Loucy (cell line): ENCODE measurements at regions not wholly inside any gene's neighbourhood (a gene's known extent, or its start where the extent isn't known, plus 50 kb on each side); places are given as distances from the start of the nearest gene placed in this dataset.

Source experiments
- CTCF ChIP-seq: fragments of 200-600 bp; sonication (generic); conservative IDR thresholded peaks from 2 replicates; pipeline ENCODE4 v1.5.1; 2014; ENCODE audit warnings: mild to moderate bottlenecking, antibody characterized with exemption, low read length
- EZH2phosphoT487 ChIP-seq: fragments of 200-600 bp; IDR thresholded peaks from 2 replicates; pipeline ENCODE4 v1.6.1; 2018; ENCODE audit warnings: antibody characterized with exemption, mild to moderate bottlenecking, moderate library complexity, borderline replicate concordance

GRCh38 chr16:65200156-65200773, 78.4 kb upstream of the CDH11 start:
- TF ChIP-seq CTCF (no peak), EZH2phosphoT487 (no peak)
